Mucosa of gallbladder (tissue), 1 donor: ENCODE measurements at regions not wholly inside any gene's neighbourhood (a gene's known extent, or its start where the extent isn't known, plus 50 kb on each side); places are given as distances from the start of the nearest gene placed in this dataset.
A peak's percentile ranks its signal among the peaks of the same experiment; 100 is the strongest.
"Not testable (repeated sequence)": the region's sequence is repeated elsewhere in the genome, so short reads cannot be mapped to it uniquely, and the experiment has no call there.

Experiments used
- DNase-seq: peaks from one replicate; pipeline ENCODE4 v3.0.0-alpha.2; 2020; ENCODE audit warnings: low spot score
- donor health status: DM: no; HTN: no; CAD: no.

GRCh38 chr5:154653418-154653763 lies 101.8 kb upstream of the LARP1 start:
- DNase-seq = no peak

- no peak for DNase-seq
Observed at GRCh38 chr5:154652746-154653417, 102.3 kb upstream of the LARP1 start.

DNA sequence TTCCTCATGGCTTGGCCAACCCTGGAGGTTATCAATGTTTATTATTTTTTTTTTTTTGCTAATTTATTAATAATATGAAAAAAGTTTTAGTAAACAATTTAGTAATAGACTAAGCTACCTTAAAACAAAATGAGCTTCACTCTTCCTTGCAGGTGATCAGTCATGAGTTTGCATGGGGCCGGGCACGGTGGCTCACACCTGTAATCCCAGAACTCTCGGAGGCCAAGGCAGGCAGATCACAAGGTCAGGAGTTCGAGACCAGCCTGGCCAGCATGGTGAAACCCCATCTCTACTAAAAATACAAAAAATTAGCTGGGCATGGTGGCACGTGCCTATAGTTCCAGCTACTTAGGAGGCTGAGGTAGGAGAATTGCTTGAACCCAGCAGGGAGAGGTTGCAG lies 103.4 kb upstream of the LARP1 start:
- not testable (repeated sequence) for DNase-seq

- no peak for DNase-seq
Observed at GRCh38 chr5:154648706-154649105, 106.5 kb upstream of the LARP1 start.

DNA sequence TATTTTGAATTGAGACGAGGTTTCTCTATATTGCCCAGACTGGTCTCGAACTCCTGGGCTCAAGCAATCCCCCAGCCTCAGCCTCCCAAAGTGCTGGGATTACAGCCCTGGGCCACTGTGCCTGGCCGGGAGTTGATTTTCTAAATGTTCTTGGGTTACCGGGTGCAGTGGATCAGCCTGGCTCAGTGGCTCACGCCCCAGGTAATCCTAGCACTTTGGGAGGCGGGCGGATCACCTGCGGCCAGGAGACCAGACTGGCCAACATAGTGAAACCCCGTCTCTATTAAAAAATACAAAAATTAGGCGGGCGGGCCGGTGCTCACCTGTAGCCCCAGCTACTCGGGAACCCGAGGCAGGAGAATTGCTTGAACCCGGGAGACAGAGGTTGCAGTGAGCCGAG lies 106.9 kb upstream of the LARP1 start:
- no peak for DNase-seq

DNA sequence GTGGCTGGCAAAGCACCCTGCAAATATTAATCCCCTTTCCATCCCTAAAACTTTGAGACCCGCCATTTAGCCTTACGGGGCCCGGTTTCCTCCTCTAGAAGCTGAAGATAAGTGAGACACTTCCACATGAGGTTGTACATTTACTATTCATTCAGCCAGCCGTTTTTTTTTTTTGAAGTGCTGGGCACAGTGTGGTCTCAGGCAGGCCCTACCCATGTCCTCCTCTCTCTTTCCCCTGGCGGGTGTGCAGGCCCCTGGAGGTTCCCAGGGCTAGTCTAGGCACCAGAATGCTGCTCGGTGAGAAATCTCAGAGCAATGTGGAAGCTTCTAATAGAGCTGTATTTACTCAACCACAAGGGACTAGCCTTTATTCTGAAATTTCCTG lies 107.4 kb upstream of the LARP1 start:
- no peak for DNase-seq

DNA sequence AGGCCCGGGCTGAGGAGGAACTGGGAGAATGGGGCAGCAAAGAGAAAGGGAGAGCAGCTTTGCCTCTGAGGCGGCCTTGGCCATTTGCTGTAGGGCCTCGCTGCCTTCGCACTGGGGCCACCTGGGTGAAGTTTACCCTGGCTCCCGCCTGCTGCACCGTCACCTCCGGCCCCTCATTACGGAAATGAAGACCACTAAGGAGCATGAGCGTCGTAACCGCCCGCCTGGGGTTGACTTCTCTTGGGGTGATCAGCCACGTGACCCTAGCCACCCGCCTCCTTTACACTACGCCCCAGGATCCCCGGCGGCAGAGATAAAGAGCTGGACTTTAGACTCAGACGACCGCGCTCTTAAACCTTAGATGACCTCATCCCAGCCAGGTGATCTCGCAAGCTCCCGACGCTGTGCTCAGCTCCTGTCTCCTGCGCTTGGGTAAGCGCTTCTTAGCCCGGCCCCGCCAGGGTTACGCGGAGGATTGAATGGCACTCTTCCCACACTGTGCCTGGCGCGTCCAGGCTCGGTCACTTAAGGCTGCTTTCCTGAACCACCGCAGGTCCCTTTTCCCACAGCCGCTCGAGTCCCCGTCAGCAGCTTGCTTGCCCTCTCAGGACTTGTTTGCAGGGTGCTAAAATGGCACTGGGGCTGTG lies 107.9 kb upstream of the LARP1 start:
- DNase-seq = peak; percentile 76

DNA sequence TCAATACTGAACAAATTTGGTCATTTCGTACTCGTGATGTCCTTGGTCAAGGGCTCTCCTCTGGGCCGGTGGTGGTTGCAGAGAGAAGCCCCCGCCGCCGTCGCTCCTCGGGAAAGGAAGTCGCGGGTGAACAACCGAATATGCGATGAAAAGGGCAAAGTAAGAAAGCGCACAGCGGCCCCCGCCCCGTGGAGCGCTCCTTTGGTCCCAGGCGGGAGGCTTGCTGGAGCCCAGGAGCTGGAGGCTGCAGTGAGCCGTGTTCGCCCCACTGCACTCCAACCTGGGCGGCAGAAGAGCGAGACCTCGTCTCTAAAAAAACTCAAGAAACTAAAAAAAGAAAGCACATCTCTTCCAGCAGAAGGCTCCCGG lies 108.4 kb upstream of the LARP1 start:
- DNase-seq = no peak

DNA sequence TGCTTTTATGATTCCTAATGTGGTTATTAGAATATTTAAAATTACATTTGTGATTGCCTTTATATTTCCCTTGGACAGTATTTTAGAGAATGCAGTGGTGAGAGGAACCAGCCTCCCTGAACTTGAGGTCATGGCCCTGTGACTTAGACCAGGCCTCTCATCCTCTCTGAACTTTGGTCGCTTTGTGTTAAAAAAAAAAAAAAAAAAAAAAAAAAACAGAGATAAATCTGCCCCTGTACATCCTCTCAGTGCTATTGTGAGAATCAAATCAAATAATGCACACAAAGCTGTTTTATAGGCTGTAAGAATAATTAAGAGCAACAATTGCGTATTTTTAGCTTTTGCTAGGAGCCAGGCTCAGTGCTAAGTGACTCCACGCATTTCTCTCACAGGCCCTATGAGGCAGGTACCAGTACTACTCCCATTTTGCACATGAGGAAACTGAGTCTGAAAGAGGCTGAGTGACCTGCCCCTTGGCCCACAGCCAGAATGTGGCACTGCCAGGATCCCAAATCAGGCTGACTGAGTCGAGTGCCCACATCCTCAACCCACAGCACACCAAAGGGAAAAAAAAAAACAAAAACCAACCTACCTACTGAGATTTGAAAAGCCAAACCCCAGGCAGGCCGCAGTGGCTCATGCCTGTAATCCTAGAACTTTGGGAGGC lies 110.3 kb upstream of the LARP1 start:
- DNase-seq = no peak

- DNase-seq = no peak
Observed at GRCh38 chr5:154642499-154643245, 112.5 kb upstream of the LARP1 start.

GRCh38 chr5:154640213-154640831 lies 114.9 kb upstream of the LARP1 start:
- not testable (repeated sequence) for DNase-seq

DNA sequence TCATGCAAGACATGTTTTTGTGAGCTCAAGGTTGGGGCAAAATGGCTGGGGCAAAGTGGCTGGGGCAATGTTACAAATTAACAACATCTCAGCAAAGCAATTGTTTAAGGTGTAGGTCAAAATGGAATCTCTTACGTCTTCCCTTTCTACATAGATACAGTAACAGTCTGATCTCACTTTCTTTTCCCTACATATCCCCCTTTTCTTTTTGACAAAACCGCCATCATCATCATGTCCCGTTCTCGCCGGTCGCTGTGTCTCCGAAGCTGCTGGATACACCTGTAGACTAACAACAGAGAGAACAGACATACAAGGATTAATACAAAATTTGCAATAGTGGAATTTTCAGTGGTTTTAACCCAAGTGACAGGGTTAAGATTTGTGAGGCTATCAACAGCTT lies 118.4 kb upstream of the LARP1 start:
- not testable (repeated sequence) for DNase-seq

DNA sequence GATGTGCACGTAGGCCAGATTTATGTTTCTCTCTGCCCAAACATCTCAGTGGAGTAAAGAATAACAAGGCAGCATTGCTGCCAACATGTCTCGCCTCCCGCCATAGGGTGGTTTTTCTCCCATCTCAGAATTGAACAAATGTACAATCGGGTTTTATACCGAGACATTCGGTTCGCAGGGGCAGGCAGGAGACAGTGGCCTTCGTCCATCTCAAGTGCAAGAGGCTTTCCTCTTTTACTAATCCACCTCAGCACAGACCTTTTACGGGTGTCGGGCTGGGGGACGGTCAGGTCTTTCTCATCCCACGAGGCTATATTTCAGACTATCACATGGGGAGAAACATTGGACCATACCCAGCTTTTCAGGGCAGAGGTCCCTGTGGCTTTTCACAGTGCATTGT lies 118.9 kb upstream of the LARP1 start:
- DNase-seq = not testable (repeated sequence)

- DNase-seq = not testable (repeated sequence)
Observed at GRCh38 chr5:154633744-154634143, 121.4 kb upstream of the LARP1 start.

GRCh38 chr5:154631141-154631540 lies 124.0 kb upstream of the LARP1 start:
- no peak for DNase-seq

DNA sequence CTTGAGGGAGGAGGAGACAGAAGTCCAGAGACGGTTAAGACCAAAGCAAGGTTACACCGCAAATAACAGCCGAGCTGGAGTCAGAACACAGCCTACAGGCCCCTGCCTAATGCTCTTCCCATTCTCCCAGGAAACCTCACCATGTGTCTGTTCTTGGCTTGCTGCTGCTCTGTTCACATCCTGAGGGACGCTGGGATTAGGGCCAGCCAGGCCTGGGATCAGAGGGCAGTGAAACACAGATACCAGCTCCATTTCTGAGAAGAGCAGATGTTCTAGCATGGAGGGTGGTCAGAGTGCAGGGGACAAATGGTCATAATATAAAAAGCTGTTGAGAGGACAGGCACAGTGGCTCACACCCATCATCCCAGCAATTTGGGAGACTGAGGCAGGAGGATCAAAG lies 124.8 kb upstream of the LARP1 start:
- DNase-seq = no peak

DNA sequence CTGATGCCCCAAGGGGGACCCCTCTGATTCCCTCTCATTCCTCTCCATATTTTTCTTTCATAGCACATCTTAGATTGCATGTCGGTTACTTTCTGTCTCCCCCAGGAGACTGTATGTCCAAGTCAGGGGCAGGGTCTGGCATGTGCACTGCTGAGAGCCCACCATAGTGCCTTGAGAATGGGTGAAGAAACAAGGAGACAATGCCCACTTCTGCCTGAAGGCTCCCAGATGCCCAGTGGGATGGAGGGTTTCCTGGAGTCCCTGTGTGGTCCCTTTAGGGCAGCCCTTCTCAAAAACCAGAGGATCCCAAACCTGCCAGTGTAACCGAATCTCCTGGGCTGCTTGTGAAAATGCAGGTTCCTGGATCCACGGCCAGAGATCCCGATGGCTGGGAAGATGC lies 126.5 kb upstream of the LARP1 start:
- no peak for DNase-seq

DNA sequence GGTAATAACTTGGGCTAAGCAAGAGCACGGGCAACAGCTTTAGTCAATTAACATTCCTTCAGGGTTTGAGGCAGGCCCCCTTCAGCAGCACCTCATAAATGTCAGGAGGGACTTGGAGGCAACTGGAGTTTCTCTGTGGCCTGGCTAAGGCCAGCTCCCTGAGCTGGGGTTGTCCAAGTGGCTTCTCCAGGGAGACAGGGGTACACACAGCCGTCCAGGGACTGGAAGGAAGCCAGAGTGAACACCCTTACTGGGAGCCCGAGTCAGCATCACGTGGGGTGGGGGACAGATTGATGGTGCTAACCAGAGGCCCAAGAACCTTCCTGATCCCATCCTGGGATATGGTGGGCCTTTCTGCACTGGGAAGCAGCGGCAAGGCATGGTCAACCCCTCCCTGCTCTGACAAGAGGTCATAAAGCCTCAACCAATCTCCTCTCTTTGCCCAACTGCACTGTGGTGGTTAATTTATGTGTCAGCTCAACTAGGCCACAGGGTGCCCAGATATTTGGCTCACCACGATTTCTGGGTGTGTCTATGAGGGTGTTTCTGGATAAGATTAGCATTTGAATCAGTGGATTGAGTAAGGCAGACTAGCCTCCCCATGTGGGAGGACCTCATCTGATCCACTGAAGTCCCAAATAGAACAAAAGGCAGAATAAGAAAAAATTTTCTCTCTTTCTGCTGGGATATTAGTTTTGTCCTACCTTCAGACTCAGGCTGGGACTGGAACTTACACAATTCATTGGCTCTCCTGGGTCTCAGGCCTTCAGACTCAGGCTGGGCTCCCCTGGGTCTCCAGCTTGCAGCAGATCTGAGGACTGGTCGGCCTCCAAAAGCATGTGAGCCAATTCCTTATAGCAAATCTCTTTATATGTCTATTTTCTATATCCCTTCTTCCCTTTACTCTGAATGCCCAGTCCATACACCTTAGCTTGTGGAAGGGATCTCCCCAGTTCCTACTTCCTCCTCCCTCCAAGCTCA lies 127.2 kb upstream of the LARP1 start:
- DNase-seq = no peak

DNA sequence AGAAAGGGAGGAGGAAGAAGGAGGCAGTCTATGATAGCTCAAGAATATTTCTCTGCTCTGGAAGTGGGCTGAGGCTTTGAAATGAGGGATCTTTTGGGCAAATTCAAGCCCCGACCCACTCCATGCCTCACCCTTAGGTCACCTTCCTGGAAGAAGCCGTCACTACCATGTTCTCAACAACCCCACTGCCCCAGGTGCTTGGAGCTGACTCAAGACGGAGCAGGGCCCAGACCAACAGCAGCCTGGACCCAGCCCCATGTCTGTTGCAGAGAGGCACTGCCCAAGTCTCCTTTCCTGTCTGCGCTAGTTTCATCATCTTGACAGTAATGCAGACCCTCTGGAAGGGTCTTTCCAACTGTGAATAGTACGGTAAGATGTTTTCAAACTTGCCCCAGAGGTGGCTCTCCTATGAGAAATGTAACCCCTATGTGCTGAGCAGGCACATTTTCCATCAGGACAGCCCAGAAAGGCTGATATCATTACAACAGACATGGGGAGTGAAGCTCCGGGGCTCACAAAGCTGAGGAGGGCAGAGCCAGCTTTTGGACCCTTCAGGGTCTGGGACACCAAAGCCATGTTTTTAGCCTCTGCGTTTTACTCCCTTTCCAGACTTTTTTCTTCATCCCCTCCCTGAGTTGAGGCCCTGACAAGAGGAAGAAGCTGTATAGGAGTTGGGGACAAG lies 128.2 kb upstream of the LARP1 start:
- no peak for DNase-seq

GRCh38 chr5:154625031-154625430 lies 130.1 kb upstream of the LARP1 start:
- no peak for DNase-seq
